ENCODE measurements at regions not wholly inside any gene's neighbourhood (a gene's known extent, or its start where the extent isn't known, plus 50 kb on each side); places are given as distances from the start of the nearest gene placed in this dataset.

DNA sequence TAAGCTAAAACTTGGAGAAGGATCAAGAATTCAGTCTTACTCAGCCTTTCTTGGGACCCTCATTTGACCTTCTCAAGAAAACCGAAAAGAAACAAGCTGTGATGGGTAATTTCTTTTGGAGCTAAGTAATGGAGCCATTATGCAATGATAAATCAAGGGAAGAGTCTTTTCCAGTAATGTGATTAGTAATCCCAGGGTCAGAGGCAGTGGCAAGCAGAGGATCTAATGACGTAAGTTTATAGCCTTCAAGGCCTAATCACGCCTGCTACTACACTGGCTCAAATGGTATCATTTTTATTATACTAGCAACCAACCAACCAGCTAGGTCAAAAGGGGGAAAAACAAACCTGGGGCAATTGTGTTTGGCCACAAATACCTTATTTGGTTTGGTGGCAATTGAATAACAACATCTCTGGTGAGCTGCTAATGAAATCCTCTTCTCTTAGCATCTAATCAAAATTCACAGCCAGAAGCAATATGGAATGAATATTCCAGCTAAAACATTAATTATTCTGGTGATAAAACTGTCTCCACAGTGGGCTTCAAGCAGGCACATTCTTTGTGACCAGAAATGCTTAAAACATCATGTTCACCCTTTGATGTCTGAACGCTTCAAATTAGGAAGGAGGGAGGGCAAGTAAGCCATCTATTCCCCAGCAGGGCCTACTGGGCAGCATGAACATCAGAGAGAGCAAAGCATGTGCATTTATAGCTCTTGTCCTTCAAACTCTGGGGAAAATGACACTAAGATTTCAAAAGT is 114.9 kb upstream of the SULT1C3 start:
- intact Hi-C loops (cut with micrococcal nuclease): no loop called here
- Histone ChIP-seq H3K79me2 (ENCODE audit: control insufficient read depth, insufficient read depth, low read length) (no peaks in the 10 kb centered on the region), H3K4me2 (ENCODE audit: insufficient read depth, low read length) (no peak overlapping the region), H3K27me3 (ENCODE audit: control insufficient read depth in 2 of 2, insufficient read depth in 2 of 2, low read length in 2 of 2) (no peaks in the 10 kb centered on the region), H3K36me3 (ENCODE audit: control insufficient read depth, insufficient read depth, low read length) (no peaks in the 10 kb centered on the region), H3K4me3 (no peak overlapping the region), H3K4me1 (replicated peaks in 1 of 2; ENCODE audit: control insufficient read depth in 2 of 2, insufficient read depth in 2 of 2, low read length in 2 of 2) (no peaks in the 10 kb centered on the region), H4K20me1 (replicated peaks; ENCODE audit: control insufficient read depth, insufficient read depth, low read length) (no peaks in the 10 kb centered on the region), H2AFZ (ENCODE audit: low read depth, low read length) (no peak overlapping the region), H3K9ac (ENCODE audit: insufficient read depth in 1 of 2, low read depth in 2 of 2, low read length in 2 of 2) (no peak overlapping the region), H3K27ac (ENCODE audit: extremely low read depth, low read depth, low read length) (no peak overlapping the region), H3K9me1 (ENCODE audit: control insufficient read depth, insufficient read depth, low read length) (no peaks in the 10 kb centered on the region), H3K9me3 (replicated peaks; ENCODE audit: control insufficient read depth, insufficient read depth, low read depth, low read length) (no peaks in the 10 kb centered on the region)
- ChIA-PET CTCF (ENCODE audit: low intra/inter-chr PET ratio) (no interaction called here), POLR2A (no interaction called here)
- ATAC-seq (no peak), FAIRE-seq (no peak), DNase-seq (ENCODE audit: extremely low read depth in 1 of 4, low spot score in 3 of 4) (no peak)
- 0% methylated on average over 4 of the region's 4 CpGs for WGBS (ENCODE audit: insufficient coverage, low coverage, missing lambda C conversion rate)
- in situ Hi-C loops (cut with MboI): no loop called here
- TF ChIP-seq HDAC1 (IDR thresholded peaks at IDR 0.05): no peak
- TF ChIP-seq CAMTA2 (CRISPR knock-in tag; conservative IDR thresholded peaks at IDR 0.05): no peak
- no peak for TF ChIP-seq ZNF586 (CRISPR knock-in tag; conservative IDR thresholded peaks at IDR 0.05)
- no peak for TF ChIP-seq HDAC6 (IDR thresholded peaks at IDR 0.05; ENCODE audit: low read depth, low read length)
- no peak for TF ChIP-seq CBFA2T3 (IDR thresholded peaks at IDR 0.05)
- no peak for TF ChIP-seq ZNF384 (IDR thresholded peaks at IDR 0.05; ENCODE audit: low read depth, low read length)
- TF ChIP-seq CEBPB (tag; IDR thresholded peaks at IDR 0.05): no peak
- TF ChIP-seq RUNX1 (IDR thresholded peaks at IDR 0.05; ENCODE audit: low read depth): no peak
- no peak for TF ChIP-seq ZNF830 (CRISPR knock-in tag; IDR thresholded peaks at IDR 0.05)
- TF ChIP-seq ZNF121 (CRISPR knock-in tag; conservative IDR thresholded peaks at IDR 0.05): no peak
- TF ChIP-seq ADNP (tag; IDR thresholded peaks at IDR 0.05): no peak
- no peak for TF ChIP-seq KLF10 (CRISPR knock-in tag; IDR thresholded peaks at IDR 0.05)
- no peak for TF ChIP-seq EGR1 (conservative IDR thresholded peaks at IDR 0.05)
- TF ChIP-seq, protein P1, sequence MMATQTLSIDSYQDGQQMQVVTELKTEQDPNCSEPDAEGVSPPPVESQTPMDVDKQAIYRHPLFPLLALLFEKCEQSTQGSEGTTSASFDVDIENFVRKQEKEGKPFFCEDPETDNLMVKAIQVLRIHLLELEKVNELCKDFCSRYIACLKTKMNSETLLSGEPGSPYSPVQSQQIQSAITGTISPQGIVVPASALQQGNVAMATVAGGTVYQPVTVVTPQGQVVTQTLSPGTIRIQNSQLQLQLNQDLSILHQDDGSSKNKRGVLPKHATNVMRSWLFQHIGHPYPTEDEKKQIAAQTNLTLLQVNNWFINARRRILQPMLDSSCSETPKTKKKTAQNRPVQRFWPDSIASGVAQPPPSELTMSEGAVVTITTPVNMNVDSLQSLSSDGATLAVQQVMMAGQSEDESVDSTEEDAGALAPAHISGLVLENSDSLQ (IDR thresholded peaks at IDR 0.05): no peak
- TF ChIP-seq ZBTB1 (CRISPR knock-in tag; IDR thresholded peaks at IDR 0.05; ENCODE audit: borderline replicate concordance, low read depth): no peak
- TF ChIP-seq HDAC8 (tag; IDR thresholded peaks at IDR 0.05): no peak
- TF ChIP-seq, protein P2, sequence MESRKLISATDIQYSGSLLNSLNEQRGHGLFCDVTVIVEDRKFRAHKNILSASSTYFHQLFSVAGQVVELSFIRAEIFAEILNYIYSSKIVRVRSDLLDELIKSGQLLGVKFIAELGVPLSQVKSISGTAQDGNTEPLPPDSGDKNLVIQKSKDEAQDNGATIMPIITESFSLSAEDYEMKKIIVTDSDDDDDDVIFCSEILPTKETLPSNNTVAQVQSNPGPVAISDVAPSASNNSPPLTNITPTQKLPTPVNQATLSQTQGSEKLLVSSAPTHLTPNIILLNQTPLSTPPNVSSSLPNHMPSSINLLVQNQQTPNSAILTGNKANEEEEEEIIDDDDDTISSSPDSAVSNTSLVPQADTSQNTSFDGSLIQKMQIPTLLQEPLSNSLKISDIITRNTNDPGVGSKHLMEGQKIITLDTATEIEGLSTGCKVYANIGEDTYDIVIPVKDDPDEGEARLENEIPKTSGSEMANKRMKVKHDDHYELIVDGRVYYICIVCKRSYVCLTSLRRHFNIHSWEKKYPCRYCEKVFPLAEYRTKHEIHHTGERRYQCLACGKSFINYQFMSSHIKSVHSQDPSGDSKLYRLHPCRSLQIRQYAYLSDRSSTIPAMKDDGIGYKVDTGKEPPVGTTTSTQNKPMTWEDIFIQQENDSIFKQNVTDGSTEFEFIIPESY (CRISPR knock-in tag; IDR thresholded peaks at IDR 0.05): no peak
- no peak for TF ChIP-seq SIX5 (IDR thresholded peaks at IDR 0.05; ENCODE audit: borderline replicate concordance in 1 of 2, insufficient read depth in 1 of 2, low read depth in 1 of 2, low read length in 2 of 2)
- no TSS peak for BruUV-seq (replicated peaks)
